ENCODE measurements at regions not wholly inside any gene's neighbourhood (a gene's known extent, or its start where the extent isn't known, plus 50 kb on each side); places are given as distances from the start of the nearest gene placed in this dataset.
"Not testable (repeated sequence)": the region's sequence is repeated elsewhere in the genome, so short reads cannot be mapped to it uniquely, and the experiment has no call there.

- DNase-seq (ENCODE audit: low read depth, low spot score): no peak
Observed at GRCh38 chr11:96508861-96509260, 119.0 kb downstream of the JRKL start.

- DNase-seq (ENCODE audit: low read depth, low spot score): no peak
Observed at GRCh38 chr11:96520939-96521338, 131.1 kb downstream of the JRKL start.

- DNase-seq (ENCODE audit: low read depth, low spot score): no peak
Observed at GRCh38 chr11:96523656-96524055, 133.8 kb downstream of the JRKL start.

GRCh38 chr11:96524475-96524874, 134.7 kb downstream of the JRKL start:
- no peak for DNase-seq (ENCODE audit: low read depth, low spot score)

- no peak for DNase-seq (ENCODE audit: low read depth, low spot score)
Observed at GRCh38 chr11:96530473-96530872, 140.7 kb downstream of the JRKL start.

GRCh38 chr11:96538104-96538503, 148.3 kb downstream of the JRKL start:
- DNase-seq (ENCODE audit: low read depth, low spot score): no peak

GRCh38 chr11:96538622-96539021, 148.8 kb downstream of the JRKL start:
- DNase-seq (ENCODE audit: low read depth, low spot score): no peak

- DNase-seq (ENCODE audit: low read depth, low spot score): no peak
Observed at GRCh38 chr11:96540875-96541274, 151.1 kb downstream of the JRKL start.

GRCh38 chr11:96543177-96543576, 153.4 kb downstream of the JRKL start:
- DNase-seq (ENCODE audit: low read depth, low spot score): no peak

- not testable (repeated sequence) for DNase-seq (ENCODE audit: low read depth, low spot score)
Observed at GRCh38 chr11:96545192-96545591, 155.4 kb downstream of the JRKL start.

- no peak for DNase-seq (ENCODE audit: low read depth, low spot score)
Observed at GRCh38 chr11:96551136-96551535, 161.3 kb downstream of the JRKL start.

- DNase-seq (ENCODE audit: low read depth, low spot score): no peak
Observed at GRCh38 chr11:96554236-96554820, 164.5 kb downstream of the JRKL start.

- not testable (repeated sequence) for DNase-seq (ENCODE audit: low read depth, low spot score)
Observed at GRCh38 chr11:96555826-96556225, 166.0 kb downstream of the JRKL start.

- not testable (repeated sequence) for DNase-seq (ENCODE audit: low read depth, low spot score)
Observed at GRCh38 chr11:96560727-96561126, 170.9 kb downstream of the JRKL start.

GRCh38 chr11:96567176-96567575, 177.4 kb downstream of the JRKL start:
- no peak for DNase-seq (ENCODE audit: low read depth, low spot score)

- DNase-seq (ENCODE audit: low read depth, low spot score): no peak
Observed at GRCh38 chr11:96567667-96568066, 177.9 kb downstream of the JRKL start.

GRCh38 chr11:96576383-96576782, 186.6 kb downstream of the JRKL start:
- DNase-seq (ENCODE audit: low read depth, low spot score): no peak

GRCh38 chr11:96578379-96578778, 188.6 kb downstream of the JRKL start:
- DNase-seq (ENCODE audit: low read depth, low spot score): no peak

GRCh38 chr11:96579656-96580055, 189.8 kb downstream of the JRKL start:
- DNase-seq (ENCODE audit: low read depth, low spot score): no peak

- no peak for DNase-seq (ENCODE audit: low read depth, low spot score)
Observed at GRCh38 chr11:96580476-96581040, 190.7 kb downstream of the JRKL start.

GRCh38 chr11:96585944-96586880, 196.4 kb downstream of the JRKL start:
- not testable (repeated sequence) for DNase-seq (ENCODE audit: low read depth, low spot score)

GRCh38 chr11:96588793-96589192, 199.0 kb downstream of the JRKL start:
- not testable (repeated sequence) for DNase-seq (ENCODE audit: low read depth, low spot score)

GRCh38 chr11:96595011-96595410, 205.2 kb downstream of the JRKL start:
- no peak for DNase-seq (ENCODE audit: low read depth, low spot score)

Measured in smooth muscle cell of the brain vasculature (primary cell).